Activated CD4-positive, alpha-beta T cell treated with anti-CD3 and anti-CD28 coated beads, Interleukin-2, amount 10 ng/mL, durations not matched to agents 7 days and 5 days (primary cell): ENCODE measurements at regions not wholly inside any gene's neighbourhood (a gene's known extent, or its start where the extent isn't known, plus 50 kb on each side); places are given as distances from the start of the nearest gene placed in this dataset.

ENCODE experiments used
- CTCF ChIA-PET: fragments of 350-600 bp; sonication (Branson Sonifier 250); formaldehyde crosslinking; loops from one replicate; lab custom pipeline; 2021; ENCODE audit warnings: antibody characterized with exemption; lab: Charles Lee
- POLR2A ChIA-PET: fragments of 350-600 bp; sonication (Branson Sonifier 250); formaldehyde crosslinking; loops from one replicate; lab custom pipeline; 2021; ENCODE audit warnings: antibody characterized with exemption; lab: Charles Lee
- DNase-seq: peaks from one replicate; pipeline ENCODE4 v3.0.0-alpha.2; 2020
- H3K27ac Mint-ChIP-seq: one replicate; pipeline ENCODE4 v1.8.0; 2021; ENCODE audit warnings: mild to moderate bottlenecking, moderate library complexity, mixed read lengths
- H3K27me3 Mint-ChIP-seq: one replicate; pipeline ENCODE4 v1.8.0; 2021; ENCODE audit warnings: mixed read lengths
- H3K36me3 Mint-ChIP-seq: one replicate; pipeline ENCODE4 v1.8.0; 2021; ENCODE audit warnings: low read depth, mixed read lengths
- H3K4me1 Mint-ChIP-seq: one replicate; pipeline ENCODE4 v1.8.0; 2021; ENCODE audit warnings: mixed read lengths
- H3K4me3 Mint-ChIP-seq: one replicate; pipeline ENCODE4 v1.8.0; 2021; ENCODE audit warnings: mild to moderate bottlenecking, moderate library complexity, mixed read lengths
- H3K9me3 Mint-ChIP-seq: one replicate; pipeline ENCODE4 v1.8.0; 2021; ENCODE audit warnings: mixed read lengths

DNA sequence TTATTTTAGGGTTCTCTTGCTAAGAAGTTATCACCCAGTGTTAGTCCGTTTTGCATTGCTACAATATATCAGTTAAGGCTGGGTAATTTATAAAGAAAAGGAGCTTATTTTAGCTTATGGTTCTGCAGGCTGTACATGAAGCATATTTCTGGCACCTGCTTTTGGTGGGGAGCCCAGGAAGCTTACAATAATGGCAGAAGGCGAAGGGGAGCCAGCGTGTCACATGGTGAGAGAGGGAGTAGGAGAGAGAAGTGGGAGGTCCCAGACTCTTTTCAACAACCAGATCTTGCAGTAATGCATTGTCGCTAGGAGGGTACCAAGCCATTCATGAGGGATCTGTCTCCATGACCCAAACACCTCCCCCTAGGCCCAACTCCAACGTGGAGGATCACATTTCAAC lies 688.8 kb upstream of the PIK3C3 start:
- Mint-ChIP-seq H3K27me3 (no peaks in the 10 kb centered on the region), H3K4me3 (no peak overlapping the region)

DNA sequence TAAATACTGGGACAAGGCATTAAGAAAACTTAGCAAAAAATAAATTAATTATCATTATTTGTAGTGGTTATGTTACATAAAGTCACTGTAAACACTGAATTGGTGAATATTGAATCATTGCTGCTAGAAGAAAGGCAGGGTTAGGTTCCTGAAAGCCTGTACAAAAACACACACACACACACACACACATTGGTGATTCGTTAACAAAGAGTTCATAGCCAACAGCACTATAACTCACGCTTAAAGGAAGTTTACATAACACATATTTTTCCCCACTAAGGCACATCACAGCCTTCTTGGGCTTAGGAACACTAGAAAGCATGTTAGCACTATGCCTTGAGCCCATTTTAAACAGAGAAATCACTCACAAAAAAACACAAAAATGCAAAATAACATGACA lies 690.0 kb upstream of the PIK3C3 start:
- no peak for DNase-seq
- ChIA-PET POLR2A (no interaction called here), CTCF (no interaction called here)
- H3K27ac Mint-ChIP-seq: no peak overlapping the region
- H3K27me3 Mint-ChIP-seq: no peaks in the 10 kb centered on the region
- H3K36me3 Mint-ChIP-seq: no peaks in the 10 kb centered on the region
- H3K4me1 Mint-ChIP-seq: no peaks in the 10 kb centered on the region
- no peak overlapping the region for H3K4me3 Mint-ChIP-seq
- peaks cover 3% of the 10 kb centered on the region for H3K9me3 Mint-ChIP-seq

More for the DNA sequence above, 688.8 kb upstream of the PIK3C3 start:
- peaks cover 3% of the 10 kb centered on the region for H3K9me3 Mint-ChIP-seq
- POLR2A ChIA-PET: no interaction called here
- CTCF ChIA-PET: no interaction called here
- H3K27ac Mint-ChIP-seq: no peak overlapping the region
- H3K4me1 Mint-ChIP-seq: no peaks in the 10 kb centered on the region
- DNase-seq: no peak
- H3K36me3 Mint-ChIP-seq: no peaks in the 10 kb centered on the region

DNA sequence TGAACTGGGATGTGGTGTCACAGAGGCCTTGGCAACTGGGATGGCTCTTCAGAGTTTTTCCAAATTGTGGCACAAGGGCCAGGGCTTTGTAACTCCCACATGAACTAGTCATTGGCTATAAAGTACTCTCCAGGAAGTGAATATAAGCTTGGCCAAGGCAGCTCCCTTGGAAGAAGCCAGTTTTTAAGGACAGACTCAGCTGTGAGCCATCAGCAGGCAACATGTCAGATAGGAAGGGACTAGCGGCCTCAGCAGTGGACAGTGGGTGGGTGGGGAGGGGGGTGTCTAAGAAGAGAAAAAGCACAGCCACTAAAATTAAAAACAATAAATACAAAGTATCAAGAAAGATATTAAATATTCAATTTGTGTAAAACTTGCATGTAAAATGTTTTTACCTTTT lies 691.1 kb upstream of the PIK3C3 start:
- POLR2A ChIA-PET: no interaction called here

DNA sequence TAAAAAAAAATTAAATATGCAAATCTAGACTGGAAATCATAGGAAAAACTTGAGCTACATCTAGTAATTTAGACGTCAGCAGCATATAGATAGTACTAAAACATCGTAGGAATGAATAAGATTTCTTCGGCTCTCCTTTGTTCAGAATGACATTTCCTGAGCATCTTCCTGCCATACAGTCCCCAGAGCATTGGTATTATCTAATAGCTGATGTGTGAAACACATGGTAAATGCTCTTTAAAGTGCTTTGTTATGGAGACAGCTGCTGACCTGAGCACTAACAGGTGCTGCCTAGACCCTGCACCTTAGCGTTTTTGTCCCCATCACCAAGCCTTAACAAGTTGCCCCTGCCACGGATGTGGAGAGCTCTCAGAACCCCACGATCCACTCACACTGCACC lies 692.3 kb upstream of the PIK3C3 start:
- no peak overlapping the region for H3K27ac Mint-ChIP-seq
- ChIA-PET POLR2A (no interaction called here), CTCF (no interaction called here)
- H3K27me3 Mint-ChIP-seq: no peaks in the 10 kb centered on the region
- no peak for DNase-seq
- no peaks in the 10 kb centered on the region for H3K36me3 Mint-ChIP-seq
- peaks cover 6% of the 10 kb centered on the region for H3K9me3 Mint-ChIP-seq
- H3K4me1 Mint-ChIP-seq: no peaks in the 10 kb centered on the region
- no peak overlapping the region for H3K4me3 Mint-ChIP-seq

More for the DNA sequence above, 691.1 kb upstream of the PIK3C3 start:
- DNase-seq: no peak
- CTCF ChIA-PET: no interaction called here
- H3K4me3 Mint-ChIP-seq: no peak overlapping the region
- peaks cover 4% of the 10 kb centered on the region for H3K9me3 Mint-ChIP-seq
- no peak overlapping the region for H3K27ac Mint-ChIP-seq
- no peaks in the 10 kb centered on the region for H3K36me3 Mint-ChIP-seq
- H3K4me1 Mint-ChIP-seq: no peaks in the 10 kb centered on the region
- H3K27me3 Mint-ChIP-seq: no peaks in the 10 kb centered on the region

DNA sequence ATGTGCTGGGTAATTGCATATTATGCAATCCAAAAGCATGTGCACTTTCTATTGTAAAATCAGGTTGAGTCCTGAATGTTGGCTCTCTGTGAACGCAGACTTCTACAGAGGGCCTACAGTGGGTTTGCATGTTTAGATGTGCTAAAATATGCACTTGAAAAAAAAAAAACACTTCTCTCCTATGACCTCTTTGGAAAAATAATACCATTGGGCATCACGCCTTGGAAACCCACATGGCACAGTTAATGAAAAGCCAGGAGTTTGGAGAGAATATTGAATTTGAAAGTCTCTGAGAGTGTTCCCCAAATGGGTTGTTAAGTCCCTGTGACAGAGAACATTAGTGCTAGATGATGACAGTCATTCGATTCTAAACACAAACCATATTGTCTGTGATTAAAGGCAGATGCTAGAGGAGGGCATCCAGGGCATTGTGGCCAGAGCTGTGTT lies 710.4 kb upstream of the PIK3C3 start:
- CTCF ChIA-PET: no interaction called here
- Mint-ChIP-seq H3K27ac (no peak overlapping the region), H3K4me1 (no peaks in the 10 kb centered on the region), H3K4me3 (no peak overlapping the region), H3K9me3 (peaks cover 5% of the 10 kb centered on the region), H3K36me3 (no peaks in the 10 kb centered on the region), H3K27me3 (no peaks in the 10 kb centered on the region)
- DNase-seq: no peak
- POLR2A ChIA-PET: no interaction called here

DNA sequence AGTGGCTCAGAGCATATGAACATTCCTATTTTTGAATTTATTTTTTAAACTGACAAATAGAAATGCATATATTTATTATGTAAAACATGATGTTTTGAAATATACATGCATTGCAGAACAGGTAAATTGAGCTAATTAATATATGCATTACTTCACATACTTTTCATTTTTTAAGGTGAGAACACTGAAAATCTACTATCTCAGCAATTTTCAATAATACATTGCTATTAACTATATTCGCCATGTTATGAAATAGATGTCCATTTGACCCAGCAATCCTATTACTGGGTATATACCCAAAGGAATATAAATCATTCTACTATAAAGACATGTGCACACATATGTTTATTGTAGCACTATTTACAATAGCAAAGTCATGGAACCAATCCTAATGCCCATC lies 717.7 kb upstream of the PIK3C3 start:
- Mint-ChIP-seq H3K4me1 (no peaks in the 10 kb centered on the region), H3K27me3 (no peaks in the 10 kb centered on the region), H3K9me3 (peaks cover 6% of the 10 kb centered on the region), H3K4me3 (no peak overlapping the region), H3K36me3 (no peaks in the 10 kb centered on the region), H3K27ac (no peak overlapping the region)
- no peak for DNase-seq
- POLR2A ChIA-PET: no interaction called here
- CTCF ChIA-PET: no interaction called here

DNA sequence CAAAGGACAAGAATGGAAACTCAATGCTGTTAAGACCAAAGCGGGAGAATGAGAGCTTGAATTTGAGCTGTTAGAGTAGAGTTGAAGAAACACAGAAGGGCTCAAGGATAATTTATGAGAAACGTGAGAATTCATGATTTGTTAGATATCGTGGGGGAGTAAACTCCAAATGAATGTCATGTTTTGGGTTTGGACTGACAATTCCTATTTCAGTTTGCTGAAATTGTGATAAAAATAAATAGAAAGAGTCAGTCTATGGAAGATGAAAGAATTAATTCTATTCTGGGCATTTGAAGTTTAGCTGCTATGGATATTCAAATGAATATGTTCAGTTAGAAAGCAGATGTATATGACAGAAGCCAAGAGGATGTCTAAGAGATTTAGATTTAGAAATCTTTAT lies 723.4 kb upstream of the PIK3C3 start:
- ChIA-PET CTCF (no interaction called here), POLR2A (no interaction called here)
- DNase-seq: no peak
- Mint-ChIP-seq H3K4me1 (no peaks in the 10 kb centered on the region), H3K27ac (no peak overlapping the region), H3K36me3 (no peaks in the 10 kb centered on the region), H3K9me3 (peaks cover 6% of the 10 kb centered on the region), H3K4me3 (no peak overlapping the region), H3K27me3 (no peaks in the 10 kb centered on the region)

DNA sequence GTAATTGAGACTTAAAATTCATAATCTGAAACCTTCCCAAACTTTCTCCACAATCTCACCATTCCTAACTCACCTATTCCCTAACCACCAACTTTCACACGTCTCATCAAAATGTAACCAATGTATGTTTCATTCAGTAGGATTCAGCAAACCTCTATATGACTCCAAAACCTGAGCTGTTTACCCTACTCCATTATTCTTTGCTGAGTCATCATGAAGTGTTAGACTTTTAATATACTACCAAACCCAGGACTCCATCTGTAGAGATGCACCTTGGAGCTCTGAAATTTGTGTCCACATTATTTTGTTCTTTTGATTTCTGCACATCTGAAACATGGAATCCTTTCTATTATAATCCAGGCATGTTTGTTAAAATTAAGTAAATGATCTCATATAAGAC lies 727.0 kb upstream of the PIK3C3 start:
- Mint-ChIP-seq H3K27ac (no peak overlapping the region), H3K36me3 (no peaks in the 10 kb centered on the region), H3K27me3 (no peaks in the 10 kb centered on the region), H3K4me3 (no peak overlapping the region), H3K9me3 (peaks cover 6% of the 10 kb centered on the region), H3K4me1 (no peaks in the 10 kb centered on the region)
- DNase-seq: no peak
- ChIA-PET POLR2A (no interaction called here), CTCF (no interaction called here)

DNA sequence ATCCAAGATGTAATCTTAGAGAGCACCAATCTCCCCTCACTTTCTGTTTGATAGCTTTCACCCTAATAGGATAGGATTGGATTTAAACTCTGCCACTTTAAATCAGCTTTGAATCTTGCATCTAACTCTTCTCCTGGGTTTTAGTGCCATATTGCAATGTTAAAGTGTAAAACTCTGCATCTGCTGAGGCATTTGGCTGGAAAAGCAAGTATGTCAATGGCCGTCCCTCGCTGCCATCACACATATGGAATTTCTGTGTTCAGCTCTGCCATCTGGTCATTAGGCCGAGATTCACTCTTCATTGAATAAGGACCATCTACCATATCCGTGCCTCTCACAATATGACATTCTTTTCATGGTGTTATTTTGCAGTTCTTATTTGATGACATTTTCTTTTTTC lies 728.1 kb upstream of the PIK3C3 start:
- Mint-ChIP-seq H3K4me3 (no peak overlapping the region), H3K36me3 (no peaks in the 10 kb centered on the region), H3K27me3 (no peaks in the 10 kb centered on the region), H3K9me3 (peaks cover 8% of the 10 kb centered on the region), H3K27ac (no peak overlapping the region), H3K4me1 (no peaks in the 10 kb centered on the region)
- ChIA-PET POLR2A (no interaction called here), CTCF (no interaction called here)
- no peak for DNase-seq

DNA sequence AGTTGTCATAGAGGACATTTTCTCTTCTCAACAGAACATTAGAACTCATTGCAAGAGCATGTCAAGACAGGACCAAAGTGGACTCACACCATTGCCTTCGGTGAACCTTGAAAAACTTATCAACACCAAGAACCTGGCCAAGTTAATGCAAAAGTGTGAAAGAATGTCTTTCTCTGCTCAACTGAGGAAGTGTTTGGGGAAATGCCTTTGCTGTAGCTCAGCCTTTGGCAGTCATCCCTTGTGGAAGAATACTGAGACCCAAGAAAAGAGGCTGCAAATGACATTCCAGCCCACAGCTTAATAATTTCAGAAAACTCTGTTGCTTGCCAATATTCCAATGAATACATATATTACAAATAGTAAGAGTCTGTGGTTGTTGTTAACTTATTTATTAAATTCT lies 728.8 kb upstream of the PIK3C3 start:
- Mint-ChIP-seq H3K36me3 (no peaks in the 10 kb centered on the region), H3K9me3 (peaks cover 8% of the 10 kb centered on the region), H3K27ac (no peak overlapping the region), H3K4me1 (no peaks in the 10 kb centered on the region), H3K27me3 (no peaks in the 10 kb centered on the region), H3K4me3 (no peak overlapping the region)
- POLR2A ChIA-PET: no interaction called here
- no peak for DNase-seq
- CTCF ChIA-PET: no interaction called here

DNA sequence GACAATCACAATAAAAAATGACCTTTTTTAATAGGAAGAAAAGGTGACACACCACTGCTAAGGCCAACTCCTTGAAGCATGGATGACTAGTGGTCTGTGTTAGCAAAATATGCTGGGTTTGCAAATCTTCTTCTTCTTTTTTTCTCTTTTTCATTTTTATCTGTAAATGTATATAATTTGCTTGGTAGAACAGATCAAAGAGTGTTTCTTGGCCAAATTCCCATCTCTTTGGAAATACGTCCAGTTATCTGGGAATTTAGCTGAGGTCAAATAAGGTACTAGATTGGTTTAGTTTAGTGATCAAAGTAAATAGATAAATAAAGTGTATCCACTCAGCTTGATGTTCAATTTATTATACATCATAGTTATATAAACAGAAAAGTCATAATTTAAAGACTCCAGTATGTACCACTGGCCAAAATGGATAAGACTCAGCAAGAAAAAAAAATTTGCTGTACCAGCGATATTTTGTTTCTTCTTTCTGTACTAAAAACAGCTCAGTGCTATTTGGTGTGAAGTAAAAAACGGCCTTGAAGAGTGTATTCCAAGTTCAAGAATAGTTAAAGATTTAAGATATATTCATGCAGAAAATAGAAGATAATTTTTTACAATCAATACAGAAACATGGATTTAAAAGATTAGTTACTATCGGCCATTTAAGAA lies 738.6 kb upstream of the PIK3C3 start:
- DNase-seq: no peak
- Mint-ChIP-seq H3K4me1 (no peaks in the 10 kb centered on the region), H3K36me3 (no peaks in the 10 kb centered on the region), H3K4me3 (no peak overlapping the region), H3K27me3 (no peaks in the 10 kb centered on the region), H3K27ac (no peak overlapping the region), H3K9me3 (no peaks in the 10 kb centered on the region)
- ChIA-PET POLR2A (no interaction called here), CTCF (no interaction called here)

DNA sequence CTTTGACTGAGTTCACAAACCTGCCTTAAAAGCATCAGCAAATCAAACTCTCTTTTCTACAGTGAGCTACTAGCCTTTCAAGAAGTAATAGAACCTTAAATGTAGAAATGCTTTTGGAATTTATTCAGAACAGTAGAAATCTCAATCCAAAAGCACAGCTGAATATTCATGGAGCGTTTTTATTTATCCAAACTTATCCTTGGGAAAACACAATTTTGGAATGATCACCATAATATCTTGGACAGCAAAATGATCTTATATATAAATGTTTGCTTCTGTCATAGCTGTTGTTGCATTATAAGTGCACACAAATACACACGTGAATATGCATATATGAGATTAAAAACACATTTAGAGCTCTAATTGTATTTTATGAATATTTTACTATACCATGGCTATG lies 747.3 kb upstream of the PIK3C3 start:
- Mint-ChIP-seq H3K27ac (no peak overlapping the region), H3K4me3 (no peak overlapping the region)
- POLR2A ChIA-PET: no interaction called here

DNA sequence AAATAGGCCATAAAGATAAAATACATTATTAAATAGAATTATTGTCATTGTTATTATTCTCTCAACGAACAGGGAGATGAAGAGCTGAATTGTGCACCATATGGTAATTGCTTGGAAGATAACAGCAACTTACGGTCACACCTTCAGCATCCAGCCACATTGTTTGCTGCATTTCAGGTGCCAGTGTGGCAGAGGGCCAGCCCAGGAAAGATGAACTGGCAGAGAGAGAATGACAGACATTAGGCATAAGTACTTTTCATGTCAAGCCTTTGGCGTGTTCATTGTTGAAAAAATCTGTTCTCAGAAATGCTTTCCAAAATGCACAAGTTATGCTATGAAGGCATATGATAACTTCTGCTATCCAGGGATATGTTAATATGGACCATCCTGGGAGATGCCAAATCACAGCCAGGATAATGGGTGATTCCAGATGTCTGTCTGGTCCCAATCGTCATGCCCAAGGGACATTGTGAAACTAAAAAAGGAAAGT lies 748.6 kb upstream of the PIK3C3 start:
- H3K27ac Mint-ChIP-seq: no peak overlapping the region
- no peaks in the 10 kb centered on the region for H3K27me3 Mint-ChIP-seq
- no peaks in the 10 kb centered on the region for H3K36me3 Mint-ChIP-seq
- POLR2A ChIA-PET: no interaction called here
- peaks cover 5% of the 10 kb centered on the region for H3K9me3 Mint-ChIP-seq
- DNase-seq: no peak
- H3K4me1 Mint-ChIP-seq: no peaks in the 10 kb centered on the region
- no peak overlapping the region for H3K4me3 Mint-ChIP-seq
- CTCF ChIA-PET: no interaction called here

More for the DNA sequence above, 747.3 kb upstream of the PIK3C3 start:
- Mint-ChIP-seq H3K9me3 (peaks cover 2% of the 10 kb centered on the region), H3K27me3 (no peaks in the 10 kb centered on the region), H3K36me3 (no peaks in the 10 kb centered on the region), H3K4me1 (no peaks in the 10 kb centered on the region)
- CTCF ChIA-PET: no interaction called here
- no peak for DNase-seq

DNA sequence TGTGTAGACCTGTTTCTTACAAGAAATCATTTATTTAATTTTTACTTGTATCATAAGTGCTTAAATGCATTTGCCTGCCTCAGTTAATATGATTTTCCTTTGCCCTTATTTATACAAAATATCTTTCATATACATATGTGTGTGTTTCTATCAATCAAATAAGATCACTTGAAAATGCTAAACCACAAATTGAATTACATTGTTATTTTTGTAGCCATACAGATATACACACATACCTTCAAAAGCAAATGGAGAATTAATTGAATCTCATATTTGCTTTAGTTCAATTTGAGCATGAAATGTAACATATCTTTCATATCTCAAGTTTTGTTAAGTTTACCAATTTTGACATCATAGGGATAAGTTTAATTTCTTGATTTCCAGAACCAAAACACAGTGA lies 755.8 kb upstream of the PIK3C3 start:
- Mint-ChIP-seq H3K9me3 (peaks cover 5% of the 10 kb centered on the region), H3K4me1 (no peaks in the 10 kb centered on the region), H3K36me3 (no peaks in the 10 kb centered on the region), H3K27me3 (no peaks in the 10 kb centered on the region), H3K4me3 (no peak overlapping the region), H3K27ac (no peak overlapping the region)
- POLR2A ChIA-PET: no interaction called here
- no peak for DNase-seq
- CTCF ChIA-PET: no interaction called here
